Activated naive CD4-positive, alpha-beta T cell treated with anti-CD3 and anti-CD28 coated beads, Interleukin-2, amount 50 U/mL, for 24 hours (primary cell): ENCODE measurements at regions not wholly inside any gene's neighbourhood (a gene's known extent, or its start where the extent isn't known, plus 50 kb on each side); places are given as distances from the start of the nearest gene placed in this dataset.

ENCODE experiments used
- H3K27ac Mint-ChIP-seq: one replicate; pipeline ENCODE4 v1.8.0; 2021; ENCODE audit warnings: mild to moderate bottlenecking, mixed read lengths
- H3K27me3 Mint-ChIP-seq: one replicate; pipeline ENCODE4 v1.8.0; 2021; ENCODE audit warnings: mixed read lengths
- H3K36me3 Mint-ChIP-seq: one replicate; pipeline ENCODE4 v1.8.0; 2021; ENCODE audit warnings: mixed read lengths
- H3K4me1 Mint-ChIP-seq: one replicate; pipeline ENCODE4 v1.8.0; 2021; ENCODE audit warnings: mixed read lengths
- H3K4me3 Mint-ChIP-seq: one replicate; pipeline ENCODE4 v1.8.0; 2021; ENCODE audit warnings: mild to moderate bottlenecking, mixed read lengths
- H3K9me3 Mint-ChIP-seq: one replicate; pipeline ENCODE4 v1.8.0; 2021; ENCODE audit warnings: mixed read lengths

- Mint-ChIP-seq H3K4me1 (no peaks in the 10 kb centered on the region), H3K9me3 (no peaks in the 10 kb centered on the region), H3K4me3 (no peak overlapping the region), H3K27me3 (peaks cover 4% of the 10 kb centered on the region), H3K27ac (no peak overlapping the region), H3K36me3 (no peaks in the 10 kb centered on the region)
Observed at GRCh38 chr1:87753366-87753765, 424.7 kb downstream of the LMO4 start.

- Mint-ChIP-seq H3K4me1 (no peaks in the 10 kb centered on the region), H3K9me3 (no peaks in the 10 kb centered on the region), H3K36me3 (no peaks in the 10 kb centered on the region), H3K4me3 (no peak overlapping the region), H3K27ac (no peak overlapping the region), H3K27me3 (peaks cover 1% of the 10 kb centered on the region)
Observed at GRCh38 chr1:87754139-87754538, 425.5 kb downstream of the LMO4 start.

GRCh38 chr1:87757676-87758075, 429.0 kb downstream of the LMO4 start:
- H3K4me1 Mint-ChIP-seq, result no peaks in the 10 kb centered on the region
- no peak overlapping the region for H3K27ac Mint-ChIP-seq
- peaks cover 1% of the 10 kb centered on the region for H3K27me3 Mint-ChIP-seq
- H3K9me3 Mint-ChIP-seq, result no peaks in the 10 kb centered on the region
- no peaks in the 10 kb centered on the region for H3K36me3 Mint-ChIP-seq
- H3K4me3 Mint-ChIP-seq, result no peak overlapping the region

GRCh38 chr1:87759421-87760087, 430.9 kb downstream of the LMO4 start:
- H3K27ac Mint-ChIP-seq, result no peak overlapping the region
- peaks cover 1% of the 10 kb centered on the region for H3K27me3 Mint-ChIP-seq
- no peaks in the 10 kb centered on the region for H3K9me3 Mint-ChIP-seq
- H3K4me3 Mint-ChIP-seq, result no peak overlapping the region
- H3K36me3 Mint-ChIP-seq, result no peaks in the 10 kb centered on the region
- H3K4me1 Mint-ChIP-seq, result no peaks in the 10 kb centered on the region

GRCh38 chr1:87760155-87760554, 431.5 kb downstream of the LMO4 start:
- no peaks in the 10 kb centered on the region for H3K9me3 Mint-ChIP-seq
- no peaks in the 10 kb centered on the region for H3K36me3 Mint-ChIP-seq
- no peaks in the 10 kb centered on the region for H3K4me1 Mint-ChIP-seq
- no peak overlapping the region for H3K27ac Mint-ChIP-seq
- peaks cover 1% of the 10 kb centered on the region for H3K27me3 Mint-ChIP-seq
- no peak overlapping the region for H3K4me3 Mint-ChIP-seq

GRCh38 chr1:87760654-87761053, 432.0 kb downstream of the LMO4 start:
- H3K9me3 Mint-ChIP-seq, result no peaks in the 10 kb centered on the region
- H3K4me3 Mint-ChIP-seq, result no peak overlapping the region
- H3K4me1 Mint-ChIP-seq, result no peaks in the 10 kb centered on the region
- H3K27ac Mint-ChIP-seq, result no peak overlapping the region
- no peaks in the 10 kb centered on the region for H3K27me3 Mint-ChIP-seq
- no peaks in the 10 kb centered on the region for H3K36me3 Mint-ChIP-seq

GRCh38 chr1:87763483-87763882, 434.8 kb downstream of the LMO4 start:
- no peaks in the 10 kb centered on the region for H3K36me3 Mint-ChIP-seq
- H3K9me3 Mint-ChIP-seq, result no peaks in the 10 kb centered on the region
- no peaks in the 10 kb centered on the region for H3K27me3 Mint-ChIP-seq
- no peak overlapping the region for H3K27ac Mint-ChIP-seq
- H3K4me3 Mint-ChIP-seq, result no peak overlapping the region
- no peaks in the 10 kb centered on the region for H3K4me1 Mint-ChIP-seq

GRCh38 chr1:87765057-87765680, 436.5 kb downstream of the LMO4 start:
- Mint-ChIP-seq H3K4me1 (no peaks in the 10 kb centered on the region), H3K4me3 (no peak overlapping the region), H3K9me3 (no peaks in the 10 kb centered on the region), H3K27me3 (no peaks in the 10 kb centered on the region), H3K27ac (no peak overlapping the region), H3K36me3 (no peaks in the 10 kb centered on the region)

GRCh38 chr1:87765681-87766070, 437.0 kb downstream of the LMO4 start:
- H3K27ac Mint-ChIP-seq, result no peak overlapping the region
- H3K36me3 Mint-ChIP-seq, result no peaks in the 10 kb centered on the region
- H3K4me1 Mint-ChIP-seq, result no peaks in the 10 kb centered on the region
- no peak overlapping the region for H3K4me3 Mint-ChIP-seq
- no peaks in the 10 kb centered on the region for H3K9me3 Mint-ChIP-seq
- H3K27me3 Mint-ChIP-seq, result no peaks in the 10 kb centered on the region

GRCh38 chr1:87766737-87767136, 438.1 kb downstream of the LMO4 start:
- H3K36me3 Mint-ChIP-seq, result no peaks in the 10 kb centered on the region
- no peaks in the 10 kb centered on the region for H3K4me1 Mint-ChIP-seq
- no peak overlapping the region for H3K27ac Mint-ChIP-seq
- H3K27me3 Mint-ChIP-seq, result no peaks in the 10 kb centered on the region
- no peak overlapping the region for H3K4me3 Mint-ChIP-seq
- H3K9me3 Mint-ChIP-seq, result no peaks in the 10 kb centered on the region

- no peaks in the 10 kb centered on the region for H3K27me3 Mint-ChIP-seq
- H3K27ac Mint-ChIP-seq, result no peak overlapping the region
- H3K9me3 Mint-ChIP-seq, result peaks cover 5% of the 10 kb centered on the region
- H3K4me1 Mint-ChIP-seq, result no peaks in the 10 kb centered on the region
- no peak overlapping the region for H3K4me3 Mint-ChIP-seq
- H3K36me3 Mint-ChIP-seq, result no peaks in the 10 kb centered on the region
Observed at GRCh38 chr1:87778896-87779295, 450.2 kb downstream of the LMO4 start.

- H3K36me3 Mint-ChIP-seq, result no peaks in the 10 kb centered on the region
- no peaks in the 10 kb centered on the region for H3K27me3 Mint-ChIP-seq
- H3K27ac Mint-ChIP-seq, result no peak overlapping the region
- peaks cover 5% of the 10 kb centered on the region for H3K9me3 Mint-ChIP-seq
- no peak overlapping the region for H3K4me3 Mint-ChIP-seq
- H3K4me1 Mint-ChIP-seq, result no peaks in the 10 kb centered on the region
Observed at GRCh38 chr1:87781554-87781953, 452.9 kb downstream of the LMO4 start.

GRCh38 chr1:87783315-87783714, 454.6 kb downstream of the LMO4 start:
- Mint-ChIP-seq H3K27me3 (no peaks in the 10 kb centered on the region), H3K4me3 (no peak overlapping the region), H3K4me1 (no peaks in the 10 kb centered on the region), H3K9me3 (peaks cover 5% of the 10 kb centered on the region), H3K36me3 (no peaks in the 10 kb centered on the region), H3K27ac (no peak overlapping the region)

- Mint-ChIP-seq H3K4me1 (no peaks in the 10 kb centered on the region), H3K27ac (no peak overlapping the region), H3K36me3 (no peaks in the 10 kb centered on the region), H3K27me3 (no peaks in the 10 kb centered on the region), H3K4me3 (no peak overlapping the region), H3K9me3 (no peaks in the 10 kb centered on the region)
Observed at GRCh38 chr1:87785386-87785785, 456.7 kb downstream of the LMO4 start.

- H3K36me3 Mint-ChIP-seq, result no peaks in the 10 kb centered on the region
- no peaks in the 10 kb centered on the region for H3K9me3 Mint-ChIP-seq
- H3K4me1 Mint-ChIP-seq, result no peaks in the 10 kb centered on the region
- H3K4me3 Mint-ChIP-seq, result no peak overlapping the region
- no peaks in the 10 kb centered on the region for H3K27me3 Mint-ChIP-seq
- H3K27ac Mint-ChIP-seq, result no peak overlapping the region
Observed at GRCh38 chr1:87786229-87786628, 457.5 kb downstream of the LMO4 start.

GRCh38 chr1:87786861-87787545, 458.3 kb downstream of the LMO4 start:
- Mint-ChIP-seq H3K36me3 (no peaks in the 10 kb centered on the region), H3K4me3 (no peak overlapping the region), H3K9me3 (no peaks in the 10 kb centered on the region), H3K27ac (no peak overlapping the region), H3K4me1 (no peaks in the 10 kb centered on the region), H3K27me3 (no peaks in the 10 kb centered on the region)
